HEK293T (cell line): ENCODE measurements at regions not wholly inside any gene's neighbourhood (a gene's known extent, or its start where the extent isn't known, plus 50 kb on each side); places are given as distances from the start of the nearest gene placed in this dataset.

ENCODE experiments used
- BHLHE40 ChIP-seq: fragments of 450-650 bp; IDR thresholded peaks from 2 replicates; pipeline ENCODE4 v1.6.1; 2016; ENCODE audit warnings: mild to moderate bottlenecking, moderate library complexity, borderline replicate concordance
- ELF4 ChIP-seq: fragments of 450-650 bp; IDR thresholded peaks from 2 replicates; pipeline ENCODE4 v1.6.1; 2017; ENCODE audit warnings: antibody characterized with exemption
- FOXK2 ChIP-seq: fragments of 450-650 bp; IDR thresholded peaks from 2 replicates; pipeline ENCODE4 v1.6.1; 2016; ENCODE audit warnings: mild to moderate bottlenecking
- FOXM1 ChIP-seq: fragments of 450-650 bp; IDR thresholded peaks from 2 replicates; pipeline ENCODE4 v1.6.1; 2017; ENCODE audit warnings: mild to moderate bottlenecking, borderline replicate concordance
- HDGF ChIP-seq: fragments of 450-650 bp; IDR thresholded peaks from 2 replicates; pipeline ENCODE4 v1.6.1; 2017; ENCODE audit warnings: antibody characterized with exemption, borderline replicate concordance
- L3MBTL2 ChIP-seq: fragments of 450-650 bp; conservative IDR thresholded peaks from 2 replicates; pipeline ENCODE4 v1.6.1; 2016; ENCODE audit warnings: mild to moderate bottlenecking
- SP1 ChIP-seq: fragments of 450-650 bp; IDR thresholded peaks from 2 replicates; pipeline ENCODE4 v1.6.1; 2017
- SUZ12 ChIP-seq: fragments of 450-650 bp; IDR thresholded peaks from 2 replicates; pipeline ENCODE4 v1.6.1; 2016; ENCODE audit warnings: mild to moderate bottlenecking
- ZNF384 ChIP-seq: fragments of 450-650 bp; IDR thresholded peaks from 2 replicates; pipeline ENCODE4 v1.6.1; 2016

- TF ChIP-seq HDGF (no peak), SP1 (no peak), ZNF384 (no peak), FOXM1 (no peak), FOXK2 (no peak), SUZ12 (no peak), BHLHE40 (no peak), L3MBTL2 (no peak), ELF4 (no peak)
Observed at GRCh38 chr5:174839196-174839595, 114.8 kb downstream of the MSX2 start.
